A549 (cell line): ENCODE measurements at regions not wholly inside any gene's neighbourhood (a gene's known extent, or its start where the extent isn't known, plus 50 kb on each side); places are given as distances from the start of the nearest gene placed in this dataset.

ENCODE experiments used
- EP300 ChIP-seq, 2 experiments: fragments of >200 bp; sonication (Bioruptor Twin); formaldehyde crosslinking; IDR thresholded peaks; 2 replicates in 1 of 2; 3 replicates in 1 of 2; pipeline ENCODE4 v1.6.1; 2016 to 2017
- HDAC2 ChIP-seq: fragments of 200-600 bp; sonication (generic); IDR thresholded peaks from 2 replicates; pipeline ENCODE4 v1.6.1; 2016
- HOXA7 ChIP-seq: fragments of 250-450 bp; sonication (Bioruptor Pico); IDR thresholded peaks from 2 replicates; pipeline ENCODE4 v1.5.0; 2020; ENCODE audit warnings: mild to moderate bottlenecking, moderate library complexity
- MAZ ChIP-seq: fragments of 150-350 bp; IDR thresholded peaks from 2 replicates; pipeline ENCODE4 v1.6.1; 2014; ENCODE audit warnings: antibody characterized with exemption, low read depth, low read length, borderline replicate concordance
- POLR2A ChIP-seq: IDR thresholded peaks from 2 replicates; pipeline ENCODE4 v1.6.1; 2012; ENCODE audit warnings: mild to moderate bottlenecking, low read length
- SMC3 ChIP-seq: fragments of >200 bp; sonication (Bioruptor Twin); formaldehyde crosslinking; IDR thresholded peaks from 3 replicates; pipeline ENCODE4 v1.6.1; 2018; ENCODE audit warnings: inconsistent platforms
- TF ChIP-seq, protein P1 (sequence below): fragments of >200 bp; sonication (Bioruptor Twin); formaldehyde crosslinking; IDR thresholded peaks from 3 replicates; pipeline ENCODE4 v1.5.1; 2016

DNA sequence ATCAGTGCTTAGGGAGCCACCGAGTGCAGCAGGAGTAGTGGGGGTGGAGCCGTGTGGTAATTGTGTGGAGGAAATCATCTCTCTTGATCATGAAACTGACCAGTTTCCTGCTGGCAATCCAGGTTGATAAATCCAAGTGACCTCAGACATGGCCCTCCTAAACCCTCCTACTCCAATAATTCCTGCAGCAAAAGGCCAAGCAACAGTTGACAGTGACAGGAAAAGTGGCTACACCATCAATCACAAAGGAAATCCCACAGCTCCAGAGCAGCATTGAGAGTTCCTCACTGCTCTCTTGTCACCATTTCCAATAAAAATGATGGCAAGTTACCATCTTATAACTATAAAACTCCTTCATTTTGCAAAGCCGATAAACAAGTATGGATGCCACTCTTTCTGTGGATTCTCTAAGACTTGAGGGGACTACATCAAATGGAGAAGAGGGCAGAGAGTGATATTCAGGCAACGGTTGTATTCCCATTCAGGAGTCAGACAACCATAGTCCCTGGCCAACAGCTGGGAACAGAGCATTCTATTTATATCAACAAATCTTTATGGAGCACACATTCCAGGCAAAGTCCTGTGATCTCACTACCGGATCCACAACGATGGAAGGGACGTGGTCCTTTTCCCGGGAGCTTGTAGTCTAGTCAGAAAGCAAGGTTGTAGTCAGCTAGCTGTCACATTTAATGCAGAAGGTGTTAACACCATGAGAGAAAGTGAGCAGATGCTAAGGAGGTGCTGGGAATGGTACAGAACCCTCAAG is 312.5 kb upstream of the CTNNB1 start:
- TF ChIP-seq POLR2A, result no peak
- no peak for TF ChIP-seq HOXA7 (CRISPR knock-in tag)
- no peak for TF ChIP-seq MAZ
- TF ChIP-seq, protein P1, sequence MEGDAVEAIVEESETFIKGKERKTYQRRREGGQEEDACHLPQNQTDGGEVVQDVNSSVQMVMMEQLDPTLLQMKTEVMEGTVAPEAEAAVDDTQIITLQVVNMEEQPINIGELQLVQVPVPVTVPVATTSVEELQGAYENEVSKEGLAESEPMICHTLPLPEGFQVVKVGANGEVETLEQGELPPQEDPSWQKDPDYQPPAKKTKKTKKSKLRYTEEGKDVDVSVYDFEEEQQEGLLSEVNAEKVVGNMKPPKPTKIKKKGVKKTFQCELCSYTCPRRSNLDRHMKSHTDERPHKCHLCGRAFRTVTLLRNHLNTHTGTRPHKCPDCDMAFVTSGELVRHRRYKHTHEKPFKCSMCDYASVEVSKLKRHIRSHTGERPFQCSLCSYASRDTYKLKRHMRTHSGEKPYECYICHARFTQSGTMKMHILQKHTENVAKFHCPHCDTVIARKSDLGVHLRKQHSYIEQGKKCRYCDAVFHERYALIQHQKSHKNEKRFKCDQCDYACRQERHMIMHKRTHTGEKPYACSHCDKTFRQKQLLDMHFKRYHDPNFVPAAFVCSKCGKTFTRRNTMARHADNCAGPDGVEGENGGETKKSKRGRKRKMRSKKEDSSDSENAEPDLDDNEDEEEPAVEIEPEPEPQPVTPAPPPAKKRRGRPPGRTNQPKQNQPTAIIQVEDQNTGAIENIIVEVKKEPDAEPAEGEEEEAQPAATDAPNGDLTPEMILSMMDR, result no peak
- TF ChIP-seq HDAC2, result no peak
- TF ChIP-seq SMC3, result no peak
- TF ChIP-seq EP300 (IDR thresholded peaks at IDR 0.05), result no peak
